Keratinocyte (primary cell): ENCODE measurements at regions not wholly inside any gene's neighbourhood (a gene's known extent, or its start where the extent isn't known, plus 50 kb on each side); places are given as distances from the start of the nearest gene placed in this dataset.
A peak's percentile ranks its signal among the peaks of the same experiment; 100 is the strongest.
"Not testable (repeated sequence)": the region's sequence is repeated elsewhere in the genome, so short reads cannot be mapped to it uniquely, and the experiment has no call there.

Experiments used
- DNase-seq: peaks from one replicate; pipeline ENCODE4 v3.0.0-alpha.2; 2011; ENCODE audit warnings: low read depth, missing footprints, low spot score
- FAIRE-seq: peaks from 2 replicates; lab custom pipeline; 2011; peaks lifted over from hg19 to GRCh38; lab: Jason Lieb, UNC
- H2AFZ ChIP-seq: 2 replicates; pipeline ENCODE4 v1.6.0; 2012; ENCODE audit warnings: low read length, control low read depth, inconsistent platforms; ENCODE audit not compliant: control insufficient read depth
- H3K27ac ChIP-seq: 2 replicates; pipeline ENCODE4 v1.5.1; 2011; ENCODE audit warnings: low read length; ENCODE audit not compliant: control insufficient read depth, insufficient read depth
- H3K27me3 ChIP-seq: 3 replicates; pipeline ENCODE4 v1.6.0; 2011; ENCODE audit warnings: low read length; ENCODE audit not compliant: control insufficient read depth, insufficient read depth; ENCODE audit errors: extremely low read depth
- H3K36me3 ChIP-seq, 2 experiments: 2 replicates in 1 of 2; 3 replicates in 1 of 2; pipeline ENCODE4 v1.5.1; 2011; ENCODE audit warnings: low read length in 2 of 2, mild to moderate bottlenecking in 1 of 2; ENCODE audit not compliant: control insufficient read depth in 2 of 2, insufficient read depth in 2 of 2; ENCODE audit errors: extremely low read depth in 1 of 2
- H3K4me1 ChIP-seq: 3 replicates; pipeline ENCODE4 v1.5.1; 2011; ENCODE audit warnings: low read length; ENCODE audit not compliant: control insufficient read depth, insufficient read depth; ENCODE audit errors: extremely low read depth
- H3K4me2 ChIP-seq: 3 replicates; pipeline ENCODE4 v1.6.0; 2011; ENCODE audit warnings: low read depth, low read length; ENCODE audit not compliant: control insufficient read depth, insufficient read depth; ENCODE audit errors: extremely low read depth
- H3K4me3 ChIP-seq, 3 experiments: fragments of 200-600 bp in 1 of 3; sonication (generic) in 1 of 3; 2 replicates in 2 of 3; 3 replicates in 1 of 3; pipeline ENCODE4 v1.5.1; 2011 to 2016; ENCODE audit warnings: low read length in 3 of 3, mild to moderate bottlenecking in 3 of 3, control low read depth in 2 of 3, inconsistent platforms in 1 of 3, low read depth in 1 of 3, mixed read lengths in 1 of 3, mixed run types in 1 of 3, moderate library complexity in 1 of 3; ENCODE audit not compliant: control insufficient read depth in 2 of 3, insufficient read depth in 2 of 3; ENCODE audit errors: extremely low read depth in 1 of 3
- H3K79me2 ChIP-seq: 2 replicates; pipeline ENCODE4 v1.6.0; 2012; ENCODE audit warnings: low read length; ENCODE audit not compliant: control insufficient read depth, insufficient read depth
- H3K9ac ChIP-seq: 3 replicates; pipeline ENCODE4 v1.6.0; 2011; ENCODE audit warnings: low read length; ENCODE audit not compliant: control insufficient read depth, insufficient read depth; ENCODE audit errors: extremely low read depth
- H3K9me1 ChIP-seq: 3 replicates; pipeline ENCODE4 v1.6.0; 2011; ENCODE audit warnings: low read length; ENCODE audit not compliant: control insufficient read depth, insufficient read depth; ENCODE audit errors: extremely low read depth
- H3K9me3 ChIP-seq: 2 replicates; pipeline ENCODE4 v1.5.1; 2012; ENCODE audit warnings: low read depth, low read length; ENCODE audit not compliant: control insufficient read depth
- H4K20me1 ChIP-seq: 3 replicates; pipeline ENCODE4 v1.6.0; 2011; ENCODE audit warnings: low read length; ENCODE audit not compliant: control insufficient read depth, insufficient read depth; ENCODE audit errors: extremely low read depth
- EZH2 ChIP-seq: IDR thresholded peaks from one replicate; pipeline ENCODE4 v1.6.1; 2012; ENCODE audit warnings: inconsistent platforms, mild to moderate bottlenecking, low read length, moderate library complexity
- dilution Hi-C: fragments of 300-500 bp; cut with MboI; formaldehyde crosslinking; loops from one replicate; pipeline ENCODE4 v1.7.0; 2020; ENCODE audit warnings: low sequenced_read_pairs; ENCODE audit not compliant: extremely low pct_ligation_motif_present
- TF ChIP-seq, protein P1 (sequence below), 3 experiments: IDR thresholded peaks in 1 of 3; conservative IDR thresholded peaks in 1 of 3; optimal IDR thresholded peaks in 1 of 3; 2 replicates in 2 of 3; 3 replicates in 1 of 3; pipeline versions ENCODE3 to v1.5.1; 2011; ENCODE audit warnings: low read length in 3 of 3, mild to moderate bottlenecking in 3 of 3, moderate library complexity in 2 of 3, control low read depth in 1 of 3, inconsistent platforms in 1 of 3; ENCODE audit not compliant: insufficient read depth in 2 of 3; ENCODE audit errors: extremely low read depth in 1 of 3

GRCh38 chr6:106857771-106858652 lies 116.5 kb downstream of the CD24 start:
- TF ChIP-seq EZH2, result no peak
- TF ChIP-seq, protein P1, sequence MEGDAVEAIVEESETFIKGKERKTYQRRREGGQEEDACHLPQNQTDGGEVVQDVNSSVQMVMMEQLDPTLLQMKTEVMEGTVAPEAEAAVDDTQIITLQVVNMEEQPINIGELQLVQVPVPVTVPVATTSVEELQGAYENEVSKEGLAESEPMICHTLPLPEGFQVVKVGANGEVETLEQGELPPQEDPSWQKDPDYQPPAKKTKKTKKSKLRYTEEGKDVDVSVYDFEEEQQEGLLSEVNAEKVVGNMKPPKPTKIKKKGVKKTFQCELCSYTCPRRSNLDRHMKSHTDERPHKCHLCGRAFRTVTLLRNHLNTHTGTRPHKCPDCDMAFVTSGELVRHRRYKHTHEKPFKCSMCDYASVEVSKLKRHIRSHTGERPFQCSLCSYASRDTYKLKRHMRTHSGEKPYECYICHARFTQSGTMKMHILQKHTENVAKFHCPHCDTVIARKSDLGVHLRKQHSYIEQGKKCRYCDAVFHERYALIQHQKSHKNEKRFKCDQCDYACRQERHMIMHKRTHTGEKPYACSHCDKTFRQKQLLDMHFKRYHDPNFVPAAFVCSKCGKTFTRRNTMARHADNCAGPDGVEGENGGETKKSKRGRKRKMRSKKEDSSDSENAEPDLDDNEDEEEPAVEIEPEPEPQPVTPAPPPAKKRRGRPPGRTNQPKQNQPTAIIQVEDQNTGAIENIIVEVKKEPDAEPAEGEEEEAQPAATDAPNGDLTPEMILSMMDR (optimal IDR thresholded peaks at IDR 0.05 in 1 of 3, IDR thresholded peaks at IDR 0.05 in 1 of 3, conservative IDR thresholded peaks at IDR 0.05 in 1 of 3; ENCODE audit: extremely low read depth in 1 of 3, insufficient read depth in 2 of 3, low read length in 3 of 3), result no peak
- no peak for FAIRE-seq

DNA sequence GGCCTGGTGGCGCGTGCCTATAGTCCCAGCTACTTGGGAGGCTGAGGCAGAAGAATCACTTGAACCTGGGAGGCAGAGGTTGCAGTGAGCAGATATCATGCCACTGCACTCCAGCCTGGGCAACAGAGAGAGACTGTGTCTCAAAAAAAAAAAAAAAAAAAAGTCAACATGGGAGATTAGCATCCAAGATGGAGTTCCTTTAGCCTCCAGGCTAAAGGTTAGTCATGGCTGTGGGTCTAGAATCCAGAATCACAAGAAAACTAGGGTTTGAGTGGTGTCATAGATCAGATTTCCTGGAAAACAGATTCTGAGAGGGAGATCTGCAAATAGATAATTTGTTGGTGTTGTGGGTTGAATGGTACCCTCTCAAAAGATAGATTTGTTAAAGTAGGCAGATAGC lies 117.2 kb downstream of the CD24 start:
- DNase-seq, H3K9me3 ChIP-seq, FAIRE-seq, H2AFZ ChIP-seq, H3K79me2 ChIP-seq, H3K9ac ChIP-seq, dilution Hi-C loops, H3K9me1 ChIP-seq, H3K4me2 ChIP-seq, H3K4me3 ChIP-seq, H3K36me3 ChIP-seq, H3K27ac ChIP-seq, H4K20me1 ChIP-seq, H3K27me3 ChIP-seq: not testable (repeated sequence)
- peaks cover 15% of the 10 kb centered on the region for H3K4me1 ChIP-seq

More at GRCh38 chr6:106857771-106858652, 116.5 kb downstream of the CD24 start:
- DNase-seq, result no peak
- no peak overlapping the region for H3K9ac ChIP-seq
- no peak overlapping the region for H3K4me3 ChIP-seq
- H2AFZ ChIP-seq, result no peak overlapping the region
- peaks cover 2% of the 10 kb centered on the region for H3K9me3 ChIP-seq
- no peaks in the 10 kb centered on the region for H3K9me1 ChIP-seq
- dilution Hi-C loops, result no loop called here
- peak overlapping the region; percentile 28 for H3K4me2 ChIP-seq
- peaks cover 0 to 7% of the 10 kb centered on the region in 2 experiments for H3K36me3 ChIP-seq
- peak overlapping the region; percentile 10 for H3K27ac ChIP-seq
- H3K4me1 ChIP-seq, result peaks cover 15% of the 10 kb centered on the region
- no peaks in the 10 kb centered on the region for H4K20me1 ChIP-seq
- no peaks in the 10 kb centered on the region for H3K27me3 ChIP-seq
- H3K79me2 ChIP-seq, result no peaks in the 10 kb centered on the region
